HepG2 (cell line): ENCODE measurements at regions not wholly inside any gene's neighbourhood (a gene's known extent, or its start where the extent isn't known, plus 50 kb on each side); places are given as distances from the start of the nearest gene placed in this dataset.
A peak's percentile ranks its signal among the peaks of the same experiment; 100 is the strongest.

Source experiments
- DR1 ChIP-seq: sonication (generic); formaldehyde crosslinking; IDR thresholded peaks from 2 replicates; pipeline ENCODE4 v1.8.0; 2021; ENCODE audit warnings: mild to moderate bottlenecking, missing genetic modification reagents, inconsistent platforms
- ELF4 ChIP-seq: sonication (generic); formaldehyde crosslinking; IDR thresholded peaks from 2 replicates; pipeline ENCODE4 v1.5.0; 2020; ENCODE audit warnings: missing genetic modification reagents, mild to moderate bottlenecking, moderate library complexity, borderline replicate concordance
- FOXA3 ChIP-seq: IDR thresholded peaks from 2 replicates; pipeline ENCODE4 v1.6.1; 2016; ENCODE audit warnings: missing genetic modification reagents, missing compliant biosample characterization
- GATAD2A ChIP-seq: IDR thresholded peaks from 2 replicates; pipeline ENCODE4 v1.6.1; 2016
- HDAC2 ChIP-seq: sonication (generic); formaldehyde crosslinking; IDR thresholded peaks from 2 replicates; pipeline ENCODE4 v1.4.0; 2020; ENCODE audit warnings: missing genetic modification reagents
- HMG20B ChIP-seq: conservative IDR thresholded peaks from 2 replicates; pipeline ENCODE4 v1.6.1; 2016; ENCODE audit warnings: missing genetic modification reagents, missing compliant biosample characterization
- JUNB ChIP-seq: sonication (generic); formaldehyde crosslinking; IDR thresholded peaks from 2 replicates; pipeline ENCODE4 v1.8.0; 2022; ENCODE audit warnings: missing genetic modification reagents, mild to moderate bottlenecking, borderline replicate concordance
- MXI1 ChIP-seq: IDR thresholded peaks from 3 replicates; pipeline ENCODE4 v1.6.1; 2012; ENCODE audit warnings: low read depth, low read length, inconsistent platforms, borderline replicate concordance
- MZF1 ChIP-seq: sonication (generic); formaldehyde crosslinking; IDR thresholded peaks from 2 replicates; pipeline ENCODE4 v1.8.1; 2023; ENCODE audit warnings: mild to moderate bottlenecking, missing genetic modification reagents, borderline replicate concordance
- NCOA2 ChIP-seq: sonication (generic); formaldehyde crosslinking; IDR thresholded peaks from 2 replicates; pipeline ENCODE4 v1.8.0; 2022; ENCODE audit warnings: inconsistent platforms
- NFYC ChIP-seq: IDR thresholded peaks from 2 replicates; pipeline ENCODE4 v1.6.1; 2016; ENCODE audit warnings: missing genetic modification reagents, missing compliant biosample characterization
- NR2F6 ChIP-seq, 2 experiments: IDR thresholded peaks; 2 replicates each; pipeline ENCODE4 v1.6.1; 2016; ENCODE audit warnings: antibody characterized with exemption in 1 of 2, mild to moderate bottlenecking in 1 of 2
- NRL ChIP-seq: sonication (generic); formaldehyde crosslinking; IDR thresholded peaks from 2 replicates; pipeline ENCODE4 v1.5.0; 2020; ENCODE audit warnings: missing genetic modification reagents, mild to moderate bottlenecking, moderate library complexity, borderline replicate concordance
- RARA ChIP-seq: IDR thresholded peaks from 2 replicates; pipeline ENCODE4 v1.6.1; 2016; ENCODE audit warnings: missing genetic modification reagents, missing compliant biosample characterization
- RFX1 ChIP-seq: fragments of 450-650 bp; IDR thresholded peaks from 2 replicates; pipeline ENCODE4 v1.6.1; 2017
- RXRA ChIP-seq: sonication (generic); formaldehyde crosslinking; IDR thresholded peaks from 2 replicates; pipeline ENCODE4 v1.5.1; 2020; ENCODE audit warnings: missing genetic modification reagents
- SAP130 ChIP-seq: IDR thresholded peaks from 2 replicates; pipeline ENCODE4 v1.6.1; 2016; ENCODE audit warnings: low read depth
- SKI ChIP-seq: fragments of 450-650 bp; IDR thresholded peaks from one replicate; pipeline ENCODE4 v1.6.1; 2018; ENCODE audit warnings: mild to moderate bottlenecking; ENCODE audit not compliant: partially characterized antibody
- SOX5 ChIP-seq: IDR thresholded peaks from 2 replicates; pipeline ENCODE4 v1.6.1; 2016; ENCODE audit warnings: borderline replicate concordance
- TAF15 ChIP-seq: fragments of 200-400 bp; formaldehyde crosslinking; IDR thresholded peaks from one replicate; pipeline ENCODE4 v1.6.1; 2018; ENCODE audit warnings: mild to moderate bottlenecking, low read depth, low read length; ENCODE audit not compliant: poor library complexity, severe bottlenecking
- TBL1XR1 ChIP-seq: fragments of 150-350 bp; IDR thresholded peaks from 2 replicates; pipeline ENCODE4 v1.6.1; 2014; ENCODE audit warnings: borderline replicate concordance, low read length; ENCODE audit not compliant: partially characterized antibody
- TEAD3 ChIP-seq: optimal IDR thresholded peaks from 2 replicates; pipeline ENCODE3; 2016; ENCODE audit warnings: borderline replicate concordance
- THRA ChIP-seq: sonication (generic); formaldehyde crosslinking; IDR thresholded peaks from 2 replicates; pipeline ENCODE4 v1.4.0; 2020; ENCODE audit warnings: missing genetic modification reagents, borderline replicate concordance
- YEATS4 ChIP-seq: sonication (generic); formaldehyde crosslinking; IDR thresholded peaks from 2 replicates; pipeline ENCODE4 v1.4.0; 2020; ENCODE audit warnings: missing genetic modification reagents, borderline replicate concordance
- YY1 ChIP-seq: IDR thresholded peaks from 2 replicates; pipeline ENCODE4 v1.6.1; 2011; ENCODE audit warnings: low read length, low read depth, moderate library complexity, mild to moderate bottlenecking; ENCODE audit not compliant: insufficient read depth, insufficient replicate concordance
- ZBTB25 ChIP-seq: IDR thresholded peaks from 2 replicates; pipeline ENCODE4 v1.6.1; 2018; ENCODE audit warnings: missing genetic modification reagents
- ZNF335 ChIP-seq: sonication (generic); formaldehyde crosslinking; IDR thresholded peaks from 2 replicates; pipeline ENCODE4 v1.4.0; 2020; ENCODE audit warnings: missing genetic modification reagents
- ZNF556 ChIP-seq: sonication (generic); formaldehyde crosslinking; IDR thresholded peaks from 2 replicates; pipeline ENCODE4 v1.4.0; 2020; ENCODE audit warnings: mild to moderate bottlenecking, missing genetic modification reagents, borderline replicate concordance
- ZNF616 ChIP-seq: sonication (generic); formaldehyde crosslinking; IDR thresholded peaks from 2 replicates; pipeline ENCODE4 v1.5.0; 2020; ENCODE audit warnings: low read depth, mild to moderate bottlenecking, missing genetic modification reagents

DNA sequence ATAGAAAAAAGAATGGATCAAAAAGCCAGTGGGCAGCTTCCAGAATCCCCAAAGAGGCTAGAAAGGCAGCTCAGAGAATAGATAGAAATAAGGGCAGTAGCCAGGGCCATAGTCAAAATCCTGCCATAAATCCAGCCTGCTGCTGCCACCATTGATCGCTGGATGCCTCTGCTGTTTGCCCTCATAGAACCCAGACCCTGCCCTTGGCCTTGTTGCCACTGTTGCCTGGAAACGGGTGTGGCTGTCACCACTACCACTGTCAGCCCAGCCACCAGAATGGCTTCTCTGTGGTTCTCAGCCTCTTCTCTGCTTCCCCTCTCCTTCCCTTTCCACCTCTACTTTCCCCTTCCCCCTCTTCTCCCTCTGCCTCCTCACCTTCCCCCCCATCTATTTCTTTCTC, 57.8 kb downstream of the HHEX start (continued):
- TF ChIP-seq ELF4 (CRISPR knock-in tag) (no peak), YEATS4 (CRISPR knock-in tag) (no peak), NCOA2 (CRISPR knock-in tag) (peak; percentile 29; the same call in 1 of the 2 replicates), ZNF335 (CRISPR knock-in tag) (no peak), NFYC (CRISPR knock-in tag) (no peak), NR2F6 (IDR thresholded peaks at IDR 0.05) (no peak), NR2F6 (CRISPR knock-in tag; IDR thresholded peaks at IDR 0.05) (peak; percentile 50; the same call in 1 of the 2 replicates), TAF15 (no peak), THRA (CRISPR knock-in tag) (peak; percentile 86), MZF1 (CRISPR knock-in tag) (no peak), TEAD3 (CRISPR knock-in tag) (peak; percentile 30), YY1 (peak; percentile 32), NRL (CRISPR knock-in tag) (no peak), HMG20B (no peak), RFX1 (peak; percentile 66), ZBTB25 (CRISPR knock-in tag) (0 out of 2 replicates have a peak, but pooled peaks have one; percentile 24), ZNF556 (CRISPR knock-in tag) (no peak), RXRA (CRISPR knock-in tag) (peak; percentile 72), HDAC2 (CRISPR knock-in tag) (no peak; the same call in 1 of the 2 replicates), SOX5 (CRISPR knock-in tag) (peak; percentile 37; the same call in 1 of the 2 replicates), FOXA3 (CRISPR knock-in tag) (peak; percentile 72), MXI1 (peak; percentile 26; the same call in 1 of the 3 replicates), SAP130 (peak; percentile 80), RARA (CRISPR knock-in tag) (peak; percentile 84), DR1 (no peak), JUNB (CRISPR knock-in tag) (no peak), TBL1XR1 (peak; percentile 71), GATAD2A (CRISPR knock-in tag) (0 out of 2 replicates have a peak, but pooled peaks have one; percentile 31), SKI (peak; percentile 87), ZNF616 (CRISPR knock-in tag) (no peak)
